Keratinocyte (primary cell): ENCODE measurements at regions not wholly inside any gene's neighbourhood (a gene's known extent, or its start where the extent isn't known, plus 50 kb on each side); places are given as distances from the start of the nearest gene placed in this dataset.

Experiments
- DNase-seq: peaks from one replicate; pipeline ENCODE4 v3.0.0-alpha.2; 2011; ENCODE audit warnings: low read depth, missing footprints, low spot score
- FAIRE-seq: peaks from 2 replicates; lab custom pipeline; 2011; peaks lifted over from hg19 to GRCh38; lab: Jason Lieb, UNC
- H2AFZ ChIP-seq: 2 replicates; pipeline ENCODE4 v1.6.0; 2012; ENCODE audit warnings: low read length, control low read depth, inconsistent platforms; ENCODE audit not compliant: control insufficient read depth
- H3K27ac ChIP-seq: 2 replicates; pipeline ENCODE4 v1.5.1; 2011; ENCODE audit warnings: low read length; ENCODE audit not compliant: control insufficient read depth, insufficient read depth
- H3K27me3 ChIP-seq: 3 replicates; pipeline ENCODE4 v1.6.0; 2011; ENCODE audit warnings: low read length; ENCODE audit not compliant: control insufficient read depth, insufficient read depth; ENCODE audit errors: extremely low read depth
- H3K36me3 ChIP-seq, 2 experiments: 2 replicates in 1 of 2; 3 replicates in 1 of 2; pipeline ENCODE4 v1.5.1; 2011; ENCODE audit warnings: low read length in 2 of 2, mild to moderate bottlenecking in 1 of 2; ENCODE audit not compliant: control insufficient read depth in 2 of 2, insufficient read depth in 2 of 2; ENCODE audit errors: extremely low read depth in 1 of 2
- H3K4me1 ChIP-seq: 3 replicates; pipeline ENCODE4 v1.5.1; 2011; ENCODE audit warnings: low read length; ENCODE audit not compliant: control insufficient read depth, insufficient read depth; ENCODE audit errors: extremely low read depth
- H3K4me2 ChIP-seq: 3 replicates; pipeline ENCODE4 v1.6.0; 2011; ENCODE audit warnings: low read depth, low read length; ENCODE audit not compliant: control insufficient read depth, insufficient read depth; ENCODE audit errors: extremely low read depth
- H3K4me3 ChIP-seq, 3 experiments: fragments of 200-600 bp in 1 of 3; sonication (generic) in 1 of 3; 2 replicates in 2 of 3; 3 replicates in 1 of 3; pipeline ENCODE4 v1.5.1; 2011 to 2016; ENCODE audit warnings: low read length in 3 of 3, mild to moderate bottlenecking in 3 of 3, control low read depth in 2 of 3, inconsistent platforms in 1 of 3, low read depth in 1 of 3, mixed read lengths in 1 of 3, mixed run types in 1 of 3, moderate library complexity in 1 of 3; ENCODE audit not compliant: control insufficient read depth in 2 of 3, insufficient read depth in 2 of 3; ENCODE audit errors: extremely low read depth in 1 of 3
- H3K79me2 ChIP-seq: 2 replicates; pipeline ENCODE4 v1.6.0; 2012; ENCODE audit warnings: low read length; ENCODE audit not compliant: control insufficient read depth, insufficient read depth
- H3K9ac ChIP-seq: 3 replicates; pipeline ENCODE4 v1.6.0; 2011; ENCODE audit warnings: low read length; ENCODE audit not compliant: control insufficient read depth, insufficient read depth; ENCODE audit errors: extremely low read depth
- H3K9me1 ChIP-seq: 3 replicates; pipeline ENCODE4 v1.6.0; 2011; ENCODE audit warnings: low read length; ENCODE audit not compliant: control insufficient read depth, insufficient read depth; ENCODE audit errors: extremely low read depth
- H3K9me3 ChIP-seq: 2 replicates; pipeline ENCODE4 v1.5.1; 2012; ENCODE audit warnings: low read depth, low read length; ENCODE audit not compliant: control insufficient read depth
- H4K20me1 ChIP-seq: 3 replicates; pipeline ENCODE4 v1.6.0; 2011; ENCODE audit warnings: low read length; ENCODE audit not compliant: control insufficient read depth, insufficient read depth; ENCODE audit errors: extremely low read depth
- CTCF ChIP-seq, 3 experiments: IDR thresholded peaks in 1 of 3; conservative IDR thresholded peaks in 1 of 3; optimal IDR thresholded peaks in 1 of 3; 2 replicates in 2 of 3; 3 replicates in 1 of 3; pipeline versions ENCODE3 to v1.5.1; 2011; ENCODE audit warnings: low read length in 3 of 3, mild to moderate bottlenecking in 3 of 3, moderate library complexity in 2 of 3, control low read depth in 1 of 3, inconsistent platforms in 1 of 3; ENCODE audit not compliant: insufficient read depth in 2 of 3; ENCODE audit errors: extremely low read depth in 1 of 3
- EZH2 ChIP-seq: IDR thresholded peaks from one replicate; pipeline ENCODE4 v1.6.1; 2012; ENCODE audit warnings: inconsistent platforms, mild to moderate bottlenecking, low read length, moderate library complexity
- dilution Hi-C: fragments of 300-500 bp; cut with MboI; formaldehyde crosslinking; loops from one replicate; pipeline ENCODE4 v1.7.0; 2020; ENCODE audit warnings: low sequenced_read_pairs; ENCODE audit not compliant: extremely low pct_ligation_motif_present

- H4K20me1 ChIP-seq = no peaks in the 10 kb centered on the region
- FAIRE-seq (no peak), DNase-seq (no peak)
- TF ChIP-seq CTCF (optimal IDR thresholded peaks at IDR 0.05 in 1 of 3, IDR thresholded peaks at IDR 0.05 in 1 of 3, conservative IDR thresholded peaks at IDR 0.05 in 1 of 3; ENCODE audit: extremely low read depth in 1 of 3, insufficient read depth in 2 of 3, low read length in 3 of 3) (no peak), EZH2 (no peak)
- no peak overlapping the region for H2AFZ ChIP-seq
- H3K4me2 ChIP-seq = no peak overlapping the region
- no peaks in the 10 kb centered on the region for H3K36me3 ChIP-seq
- no peak overlapping the region for H3K4me3 ChIP-seq
- dilution Hi-C loops = no loop called here
- no peaks in the 10 kb centered on the region for H3K9me3 ChIP-seq
- H3K27ac ChIP-seq = no peak overlapping the region
- H3K79me2 ChIP-seq = no peaks in the 10 kb centered on the region
- no peaks in the 10 kb centered on the region for H3K4me1 ChIP-seq
- H3K27me3 ChIP-seq = peaks cover 7% of the 10 kb centered on the region
- no peaks in the 10 kb centered on the region for H3K9me1 ChIP-seq
- H3K9ac ChIP-seq = no peak overlapping the region
These were observed 62.0 kb downstream of the FOXL1 start for GRCh38 chr16:86640265-86640843.

GRCh38 chr16:86642087-86642486, 63.7 kb downstream of the FOXL1 start:
- TF ChIP-seq CTCF (optimal IDR thresholded peaks at IDR 0.05 in 1 of 3, IDR thresholded peaks at IDR 0.05 in 1 of 3, conservative IDR thresholded peaks at IDR 0.05 in 1 of 3; ENCODE audit: extremely low read depth in 1 of 3, insufficient read depth in 2 of 3, low read length in 3 of 3) (no peak), EZH2 (no peak)
- no peak overlapping the region for H3K27ac ChIP-seq
- no peaks in the 10 kb centered on the region for H3K9me3 ChIP-seq
- dilution Hi-C loops = no loop called here
- peaks cover 7% of the 10 kb centered on the region for H3K27me3 ChIP-seq
- no peak overlapping the region for H2AFZ ChIP-seq
- no peak overlapping the region for H3K9ac ChIP-seq
- no peaks in the 10 kb centered on the region for H3K4me1 ChIP-seq
- no peak overlapping the region for H3K4me3 ChIP-seq
- DNase-seq (no peak), FAIRE-seq (no peak)
- no peaks in the 10 kb centered on the region for H3K79me2 ChIP-seq
- H3K36me3 ChIP-seq = no peaks in the 10 kb centered on the region
- no peaks in the 10 kb centered on the region for H4K20me1 ChIP-seq
- H3K9me1 ChIP-seq = no peaks in the 10 kb centered on the region
- H3K4me2 ChIP-seq = no peak overlapping the region
